ENCODE measurements at regions not wholly inside any gene's neighbourhood (a gene's known extent, or its start where the extent isn't known, plus 50 kb on each side); places are given as distances from the start of the nearest gene placed in this dataset.

- ChIA-PET POLR2A (no interaction called here), CTCF (no interaction called here)
- H3K4me1 Mint-ChIP-seq, result no peaks in the 10 kb centered on the region
- peaks cover 3% of the 10 kb centered on the region for H3K9me3 Mint-ChIP-seq
- H3K36me3 Mint-ChIP-seq (ENCODE audit: low read depth), result no peaks in the 10 kb centered on the region
- no peaks in the 10 kb centered on the region for H3K27me3 Mint-ChIP-seq
- H3K4me3 Mint-ChIP-seq, result no peak overlapping the region
- no peak overlapping the region for H3K27ac Mint-ChIP-seq
- DNase-seq, result no peak
These were observed 254.6 kb upstream of the KCNIP4 start for GRCh38 chr4:22202975-22203710.

DNA sequence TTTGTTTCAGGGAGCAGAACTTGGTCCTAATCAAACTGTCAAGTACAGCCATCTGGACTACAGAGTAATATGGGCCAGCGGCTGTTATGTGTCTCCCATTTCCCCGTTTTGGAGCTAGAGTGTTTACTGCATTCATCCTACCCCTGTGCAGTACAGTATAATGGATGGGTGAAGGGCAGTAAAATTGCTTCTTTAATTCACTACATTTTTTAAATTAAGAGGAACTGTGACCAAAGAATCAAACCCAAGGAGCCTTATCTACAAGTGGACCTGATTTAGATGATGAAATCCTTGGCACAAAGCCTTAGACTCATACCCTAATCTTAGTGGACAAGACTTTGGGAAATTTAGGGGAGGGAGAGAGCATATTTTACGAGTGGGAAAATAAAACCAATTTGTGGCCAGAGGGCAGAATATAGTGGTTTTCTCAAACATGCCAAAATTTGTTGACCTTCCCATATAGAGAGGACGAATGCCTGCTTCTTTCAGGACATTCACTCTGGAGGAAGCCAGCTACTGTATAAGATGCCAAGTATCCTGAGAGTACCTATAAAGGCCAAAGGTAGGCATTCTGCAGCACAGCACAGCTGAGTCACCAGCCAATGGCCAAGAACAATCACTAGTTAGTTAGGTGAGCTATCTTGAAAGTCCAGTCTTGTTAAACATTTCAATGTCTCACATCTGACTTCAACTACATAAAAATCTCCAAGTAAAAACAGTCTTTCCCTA lies 253.8 kb upstream of the KCNIP4 start:
- DNase-seq, result no peak
- peaks cover 3% of the 10 kb centered on the region for H3K9me3 Mint-ChIP-seq
- CTCF ChIA-PET, result no interaction called here
- no peaks in the 10 kb centered on the region for H3K27me3 Mint-ChIP-seq
- no peak overlapping the region for H3K27ac Mint-ChIP-seq
- no peak overlapping the region for H3K4me3 Mint-ChIP-seq
- H3K4me1 Mint-ChIP-seq, result no peaks in the 10 kb centered on the region
- POLR2A ChIA-PET, result no interaction called here
- H3K36me3 Mint-ChIP-seq (ENCODE audit: low read depth), result no peaks in the 10 kb centered on the region

- no peaks in the 10 kb centered on the region for H3K4me1 Mint-ChIP-seq
- no peak overlapping the region for H3K4me3 Mint-ChIP-seq
These were observed 252.7 kb upstream of the KCNIP4 start for GRCh38 chr4:22201256-22201655.

GRCh38 chr4:22196551-22196950 lies 248.0 kb upstream of the KCNIP4 start:
- Mint-ChIP-seq H3K4me1 (no peaks in the 10 kb centered on the region), H3K27ac (no peak overlapping the region), H3K9me3 (peaks cover 3% of the 10 kb centered on the region), H3K36me3 (ENCODE audit: low read depth) (no peaks in the 10 kb centered on the region), H3K27me3 (no peaks in the 10 kb centered on the region), H3K4me3 (no peak overlapping the region)
- no peak for DNase-seq
- POLR2A ChIA-PET, result no interaction called here
- CTCF ChIA-PET, result no interaction called here

More at GRCh38 chr4:22201256-22201655, 252.7 kb upstream of the KCNIP4 start:
- H3K36me3 Mint-ChIP-seq (ENCODE audit: low read depth), result no peaks in the 10 kb centered on the region
- POLR2A ChIA-PET, result no interaction called here
- H3K27ac Mint-ChIP-seq, result no peak overlapping the region
- no peak for DNase-seq
- CTCF ChIA-PET, result no interaction called here
- H3K9me3 Mint-ChIP-seq, result peaks cover 3% of the 10 kb centered on the region
- H3K27me3 Mint-ChIP-seq, result no peaks in the 10 kb centered on the region

GRCh38 chr4:22192084-22192511 lies 243.5 kb upstream of the KCNIP4 start:
- no peaks in the 10 kb centered on the region for H3K4me1 Mint-ChIP-seq
- H3K4me3 Mint-ChIP-seq, result no peak overlapping the region
- no peak for DNase-seq
- ChIA-PET CTCF (no interaction called here), POLR2A (no interaction called here)
- peaks cover 3% of the 10 kb centered on the region for H3K9me3 Mint-ChIP-seq
- H3K27ac Mint-ChIP-seq, result no peak overlapping the region
- H3K27me3 Mint-ChIP-seq, result no peaks in the 10 kb centered on the region
- H3K36me3 Mint-ChIP-seq (ENCODE audit: low read depth), result no peaks in the 10 kb centered on the region

- CTCF ChIA-PET, result no interaction called here
- peaks cover 3% of the 10 kb centered on the region for H3K9me3 Mint-ChIP-seq
- POLR2A ChIA-PET, result no interaction called here
These were observed 243.0 kb upstream of the KCNIP4 start for GRCh38 chr4:22191565-22191964.

GRCh38 chr4:22190855-22191254 lies 242.3 kb upstream of the KCNIP4 start:
- no peaks in the 10 kb centered on the region for H3K27me3 Mint-ChIP-seq
- peaks cover 3% of the 10 kb centered on the region for H3K9me3 Mint-ChIP-seq
- CTCF ChIA-PET, result interaction anchor here (0.6 kb wide), 1 partner anchor 392 kb away, joined by 8 read pairs; no protein-coding TSS in a partner anchor
- POLR2A ChIA-PET, result no interaction called here
- no peak for DNase-seq
- H3K36me3 Mint-ChIP-seq (ENCODE audit: low read depth), result no peaks in the 10 kb centered on the region
- H3K4me3 Mint-ChIP-seq, result no peak overlapping the region
- H3K4me1 Mint-ChIP-seq, result no peaks in the 10 kb centered on the region
- H3K27ac Mint-ChIP-seq, result no peak overlapping the region

More at GRCh38 chr4:22191565-22191964, 243.0 kb upstream of the KCNIP4 start:
- Mint-ChIP-seq H3K4me1 (no peaks in the 10 kb centered on the region), H3K4me3 (no peak overlapping the region), H3K27me3 (no peaks in the 10 kb centered on the region), H3K27ac (no peak overlapping the region), H3K36me3 (ENCODE audit: low read depth) (no peaks in the 10 kb centered on the region)
- no peak for DNase-seq

GRCh38 chr4:22187203-22187820 lies 238.7 kb upstream of the KCNIP4 start:
- no peaks in the 10 kb centered on the region for H3K9me3 Mint-ChIP-seq

GRCh38 chr4:22181736-22182135 lies 233.2 kb upstream of the KCNIP4 start:
- Mint-ChIP-seq H3K36me3 (ENCODE audit: low read depth) (no peaks in the 10 kb centered on the region), H3K27me3 (no peaks in the 10 kb centered on the region), H3K9me3 (peaks cover 7% of the 10 kb centered on the region), H3K4me1 (no peaks in the 10 kb centered on the region), H3K4me3 (no peak overlapping the region), H3K27ac (no peak overlapping the region)
- POLR2A ChIA-PET, result no interaction called here
- CTCF ChIA-PET, result no interaction called here
- no peak for DNase-seq

More at GRCh38 chr4:22187203-22187820, 238.7 kb upstream of the KCNIP4 start:
- H3K36me3 Mint-ChIP-seq (ENCODE audit: low read depth), result no peaks in the 10 kb centered on the region
- POLR2A ChIA-PET, result no interaction called here
- no peaks in the 10 kb centered on the region for H3K27me3 Mint-ChIP-seq
- H3K4me3 Mint-ChIP-seq, result no peak overlapping the region
- CTCF ChIA-PET, result no interaction called here
- H3K27ac Mint-ChIP-seq, result no peak overlapping the region
- H3K4me1 Mint-ChIP-seq, result no peaks in the 10 kb centered on the region
- DNase-seq, result no peak

DNA sequence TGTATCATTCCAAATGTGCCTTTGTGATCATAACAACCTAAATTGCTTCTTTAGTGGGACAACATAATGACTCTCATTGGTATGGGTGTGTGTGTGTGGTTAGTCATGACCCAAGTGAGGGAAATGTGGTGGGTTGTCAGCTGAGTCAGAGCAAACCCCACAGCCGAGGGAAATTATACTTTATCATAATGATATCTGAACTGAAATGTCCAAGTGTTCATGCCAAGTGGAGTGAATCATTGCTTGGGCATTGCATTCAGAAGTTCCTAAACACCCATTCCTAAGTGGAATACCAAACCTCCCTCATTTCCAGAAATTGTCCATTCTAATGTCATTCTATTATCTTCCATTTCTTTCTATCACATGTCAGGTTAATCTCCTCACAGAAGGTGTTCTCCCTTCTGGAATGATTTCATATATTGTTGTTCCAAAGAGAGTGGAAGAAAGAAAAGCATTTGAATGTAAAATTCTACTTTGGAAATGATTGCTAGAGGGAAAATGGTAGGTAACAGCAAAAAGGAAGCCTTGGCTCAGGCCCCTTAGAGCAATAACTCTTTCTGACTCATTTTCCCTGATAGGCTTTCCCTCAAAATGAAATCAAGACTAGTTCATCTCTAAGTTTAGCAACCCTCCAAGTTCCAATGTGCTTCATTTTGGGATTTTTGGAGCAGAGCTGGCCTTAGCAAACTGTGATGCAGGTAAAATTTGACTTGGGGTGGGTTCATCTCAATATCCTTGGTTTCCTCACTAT lies 230.7 kb upstream of the KCNIP4 start:
- H3K36me3 Mint-ChIP-seq (ENCODE audit: low read depth), result no peaks in the 10 kb centered on the region
- no peak overlapping the region for H3K4me3 Mint-ChIP-seq
- ChIA-PET CTCF (no interaction called here), POLR2A (no interaction called here)
- no peak overlapping the region for H3K27ac Mint-ChIP-seq
- H3K27me3 Mint-ChIP-seq, result no peaks in the 10 kb centered on the region
- H3K4me1 Mint-ChIP-seq, result no peaks in the 10 kb centered on the region
- no peak for DNase-seq
- peaks cover 12% of the 10 kb centered on the region for H3K9me3 Mint-ChIP-seq

DNA sequence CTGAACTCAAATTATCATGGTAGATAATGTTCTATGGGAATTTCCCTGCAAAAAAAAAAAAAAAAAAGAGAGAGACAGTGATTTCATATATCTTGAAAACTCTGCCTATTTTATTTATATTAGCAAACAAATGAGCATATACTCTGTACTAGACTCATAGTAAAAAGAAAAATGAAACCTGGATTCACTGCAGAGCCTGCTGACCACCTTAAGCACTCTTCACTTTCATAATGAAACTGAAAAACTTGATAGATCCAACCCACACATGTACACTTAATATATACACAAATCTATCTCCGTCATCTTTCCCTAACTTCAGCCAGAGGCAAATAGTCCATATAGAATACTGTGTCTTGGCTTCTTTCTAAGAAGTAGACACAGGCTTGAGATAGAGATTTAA lies 226.1 kb upstream of the KCNIP4 start:
- no peaks in the 10 kb centered on the region for H3K4me1 Mint-ChIP-seq
- POLR2A ChIA-PET, result no interaction called here
- H3K36me3 Mint-ChIP-seq (ENCODE audit: low read depth), result no peaks in the 10 kb centered on the region
- H3K27ac Mint-ChIP-seq, result no peak overlapping the region
- H3K9me3 Mint-ChIP-seq, result peaks cover 16% of the 10 kb centered on the region
- no peak overlapping the region for H3K4me3 Mint-ChIP-seq
- no peaks in the 10 kb centered on the region for H3K27me3 Mint-ChIP-seq
- no peak for DNase-seq
- CTCF ChIA-PET, result no interaction called here

DNA sequence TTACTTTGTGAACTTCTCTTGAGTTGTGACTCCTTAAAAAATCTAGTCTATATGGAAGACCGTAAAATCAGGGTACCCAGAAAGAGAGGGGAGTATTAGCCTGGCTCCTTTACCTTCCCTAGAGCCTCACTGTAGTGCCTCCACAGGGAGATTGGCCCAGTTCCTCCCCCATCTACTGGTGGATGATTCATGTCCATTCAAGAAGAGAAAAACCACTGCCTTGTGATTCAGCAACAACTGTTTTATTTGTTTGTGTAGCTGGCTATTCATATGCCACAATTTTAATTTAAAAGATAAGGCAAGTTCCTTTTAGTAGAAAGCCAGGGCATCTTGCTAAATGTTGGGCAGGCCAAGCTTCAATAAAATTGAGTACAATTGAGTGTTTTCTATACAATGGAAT lies 221.8 kb upstream of the KCNIP4 start:
- Mint-ChIP-seq H3K27me3 (no peaks in the 10 kb centered on the region), H3K27ac (no peak overlapping the region), H3K9me3 (peaks cover 9% of the 10 kb centered on the region), H3K4me1 (no peaks in the 10 kb centered on the region), H3K36me3 (ENCODE audit: low read depth) (no peaks in the 10 kb centered on the region), H3K4me3 (no peak overlapping the region)
- ChIA-PET POLR2A (no interaction called here), CTCF (no interaction called here)
- no peak for DNase-seq

GRCh38 chr4:22167201-22167600 lies 218.6 kb upstream of the KCNIP4 start:
- Mint-ChIP-seq H3K36me3 (ENCODE audit: low read depth) (no peaks in the 10 kb centered on the region), H3K27ac (no peak overlapping the region), H3K4me3 (no peak overlapping the region), H3K9me3 (peaks cover 15% of the 10 kb centered on the region), H3K4me1 (no peaks in the 10 kb centered on the region), H3K27me3 (no peaks in the 10 kb centered on the region)
- no peak for DNase-seq
- CTCF ChIA-PET, result no interaction called here
- POLR2A ChIA-PET, result no interaction called here
